Gastroesophageal sphincter (tissue), 4 donors: ENCODE measurements at regions not wholly inside any gene's neighbourhood (a gene's known extent, or its start where the extent isn't known, plus 50 kb on each side); places are given as distances from the start of the nearest gene placed in this dataset.

Experiments
- ATAC-seq: fragments of 150-250 bp; one replicate; pipeline ENCODE4 v1.9.1; 2016; ENCODE audit warnings: mild to moderate bottlenecking, moderate library complexity
- H3K27ac ChIP-seq, 4 donors: fragments of 200-600 bp; sonication (generic) in 3 of 4; 1 replicate in 3 of 4; 2 replicates in 1 of 4; pipeline ENCODE4 v1.5.1; 2016 to 2019
- H3K27me3 ChIP-seq: fragments of 200-600 bp; sonication (generic); one replicate; pipeline ENCODE4 v1.5.1; 2019
- H3K36me3 ChIP-seq, 2 donors: fragments of 200-600 bp; sonication (generic); one replicate each; pipeline ENCODE4 v1.5.1; 2019; ENCODE audit warnings: control low read depth in 1 of 2
- H3K4me1 ChIP-seq, 3 donors: fragments of 200-600 bp; sonication (generic); 1 replicate in 2 of 3; 2 replicates in 1 of 3; pipeline ENCODE4 v1.5.1; 2016 to 2019; ENCODE audit warnings: control low read depth in 2 of 3
- H3K4me3 ChIP-seq, 2 donors: fragments of 200-600 bp; sonication (generic); one replicate each; pipeline ENCODE4 v1.5.1; 2019; ENCODE audit warnings: mild to moderate bottlenecking in 1 of 2, moderate library complexity in 1 of 2
- H3K9me3 ChIP-seq, 3 donors: fragments of 200-600 bp; sonication (generic); one replicate each; pipeline ENCODE4 v1.5.1; 2017 to 2019; ENCODE audit warnings: control low read depth in 2 of 3
- EP300 ChIP-seq: sonication (generic); formaldehyde crosslinking; IDR thresholded peaks from one replicate; pipeline ENCODE4 v1.6.1; 2017; ENCODE audit warnings: antibody characterized with exemption, mild to moderate bottlenecking
- POLR2A ChIP-seq, 2 donors: fragments of 450-650 bp; IDR thresholded peaks; one replicate each; pipeline ENCODE4 v1.6.1; 2017; ENCODE audit warnings: antibody characterized with exemption in 2 of 2, mild to moderate bottlenecking in 2 of 2, moderate library complexity in 1 of 2
- POLR2AphosphoS5 ChIP-seq: sonication (generic); formaldehyde crosslinking; IDR thresholded peaks from one replicate; pipeline ENCODE4 v1.6.1; 2017; ENCODE audit warnings: antibody characterized with exemption
- WGBS, 2 donors: methylation state at CpG; one replicate each; pipeline ENCODE4 v1.1.5; 2018; ENCODE audit warnings: low coverage in 1 of 2; 5-methylcytosine and 5-hydroxymethylcytosine counted together
- TF ChIP-seq, protein P1 (sequence below), 4 experiments: fragments of 200-600 bp in 2 of 4; fragments of 450-650 bp in 2 of 4; sonication (generic) in 1 of 4; IDR thresholded peaks; one replicate each; pipeline ENCODE4 v1.5.1; 2017 to 2019; ENCODE audit warnings: antibody characterized with exemption in 4 of 4, mild to moderate bottlenecking in 2 of 4, moderate library complexity in 2 of 4

DNA sequence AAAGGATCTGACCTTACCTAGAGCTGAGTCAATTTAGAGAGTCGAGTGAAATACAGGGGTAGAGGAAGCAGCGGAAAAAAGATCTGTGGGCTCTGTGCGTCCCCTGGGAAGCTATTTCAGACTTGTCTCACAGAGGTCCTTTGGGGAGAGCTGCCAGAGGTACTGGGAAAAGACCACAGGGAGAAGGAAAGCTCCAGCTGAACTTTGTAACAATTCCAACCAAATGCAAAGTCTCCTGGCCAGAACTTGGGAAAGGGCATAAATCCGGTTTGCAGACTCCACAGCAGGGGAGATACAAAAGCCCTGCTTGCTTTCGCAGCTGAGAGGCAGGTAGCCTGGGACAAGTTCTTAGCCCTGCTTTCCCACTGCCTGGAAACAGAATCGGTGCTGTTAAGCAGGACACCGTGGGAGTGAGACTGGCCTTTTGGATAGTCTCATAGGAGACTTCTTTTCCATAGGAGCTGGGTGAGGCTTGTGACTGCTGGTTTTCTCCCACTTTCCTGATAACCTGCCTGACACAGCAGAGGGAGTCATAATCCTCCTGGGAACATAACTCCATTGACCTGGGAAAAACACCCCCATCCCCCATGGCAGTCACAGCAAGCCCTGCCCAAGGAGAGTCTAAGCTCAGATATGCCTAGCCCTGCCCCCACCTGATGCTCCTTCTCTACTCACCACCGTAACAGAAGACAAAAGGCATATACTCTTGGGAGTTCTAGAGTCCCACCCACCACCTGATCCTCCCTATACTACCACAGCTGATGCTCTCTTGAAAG, 926.2 kb downstream of the KCNMA1 start:
- H3K9me3 ChIP-seq, result peaks cover 0 to 12% (median 0%) of the 10 kb centered on the region in 3 donors
- TF ChIP-seq POLR2AphosphoS5 (no peak), POLR2A (IDR thresholded peaks at IDR 0.05) (no peak), EP300 (no peak)
- TF ChIP-seq, protein P1, sequence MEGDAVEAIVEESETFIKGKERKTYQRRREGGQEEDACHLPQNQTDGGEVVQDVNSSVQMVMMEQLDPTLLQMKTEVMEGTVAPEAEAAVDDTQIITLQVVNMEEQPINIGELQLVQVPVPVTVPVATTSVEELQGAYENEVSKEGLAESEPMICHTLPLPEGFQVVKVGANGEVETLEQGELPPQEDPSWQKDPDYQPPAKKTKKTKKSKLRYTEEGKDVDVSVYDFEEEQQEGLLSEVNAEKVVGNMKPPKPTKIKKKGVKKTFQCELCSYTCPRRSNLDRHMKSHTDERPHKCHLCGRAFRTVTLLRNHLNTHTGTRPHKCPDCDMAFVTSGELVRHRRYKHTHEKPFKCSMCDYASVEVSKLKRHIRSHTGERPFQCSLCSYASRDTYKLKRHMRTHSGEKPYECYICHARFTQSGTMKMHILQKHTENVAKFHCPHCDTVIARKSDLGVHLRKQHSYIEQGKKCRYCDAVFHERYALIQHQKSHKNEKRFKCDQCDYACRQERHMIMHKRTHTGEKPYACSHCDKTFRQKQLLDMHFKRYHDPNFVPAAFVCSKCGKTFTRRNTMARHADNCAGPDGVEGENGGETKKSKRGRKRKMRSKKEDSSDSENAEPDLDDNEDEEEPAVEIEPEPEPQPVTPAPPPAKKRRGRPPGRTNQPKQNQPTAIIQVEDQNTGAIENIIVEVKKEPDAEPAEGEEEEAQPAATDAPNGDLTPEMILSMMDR (IDR thresholded peaks at IDR 0.05), result no peak
- 45 to 82% methylated on average over 4 to 7 of the region's 8 CpGs for WGBS, 2 donors
- H3K4me3 ChIP-seq, result no peak overlapping the region
- H3K27me3 ChIP-seq, result no peaks in the 10 kb centered on the region
- no peak for ATAC-seq
- H3K27ac ChIP-seq, result no peak overlapping the region
- no peaks in the 10 kb centered on the region for H3K36me3 ChIP-seq
- H3K4me1 ChIP-seq, result no peaks in the 10 kb centered on the region

DNA sequence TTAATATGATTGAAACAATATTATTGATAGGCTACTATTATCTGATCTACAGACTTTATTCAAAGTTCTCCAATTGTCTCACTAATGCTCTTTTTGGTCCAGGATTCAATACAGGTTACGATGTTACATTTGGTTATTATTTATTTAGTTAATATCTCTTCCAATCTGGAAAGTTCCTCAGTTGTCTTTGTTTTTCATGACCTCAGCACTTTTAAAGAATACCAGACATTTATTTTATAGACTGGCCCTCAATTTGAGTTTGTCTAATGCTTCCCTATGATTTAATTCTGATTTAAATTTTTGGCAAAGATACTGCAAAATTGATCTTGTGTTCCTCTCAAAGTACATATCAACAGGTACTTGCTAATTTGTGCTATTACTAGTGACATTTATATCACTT, 937.4 kb downstream of the KCNMA1 start:
- Histone ChIP-seq H3K27me3 (no peaks in the 10 kb centered on the region), H3K4me1 (no peaks in the 10 kb centered on the region), H3K27ac (no peak overlapping the region), H3K4me3 (no peak overlapping the region), H3K36me3 (no peaks in the 10 kb centered on the region), H3K9me3 (peaks cover 0 to 9% (median 0%) of the 10 kb centered on the region in 3 donors)
- WGBS, 2 donors, result 90 to 95% methylated on average over 1 of the region's 1 CpG
- ATAC-seq, result no peak
- TF ChIP-seq, protein P1 (IDR thresholded peaks at IDR 0.05), result no peak
- TF ChIP-seq POLR2AphosphoS5 (no peak), EP300 (no peak), POLR2A (IDR thresholded peaks at IDR 0.05) (no peak)

DNA sequence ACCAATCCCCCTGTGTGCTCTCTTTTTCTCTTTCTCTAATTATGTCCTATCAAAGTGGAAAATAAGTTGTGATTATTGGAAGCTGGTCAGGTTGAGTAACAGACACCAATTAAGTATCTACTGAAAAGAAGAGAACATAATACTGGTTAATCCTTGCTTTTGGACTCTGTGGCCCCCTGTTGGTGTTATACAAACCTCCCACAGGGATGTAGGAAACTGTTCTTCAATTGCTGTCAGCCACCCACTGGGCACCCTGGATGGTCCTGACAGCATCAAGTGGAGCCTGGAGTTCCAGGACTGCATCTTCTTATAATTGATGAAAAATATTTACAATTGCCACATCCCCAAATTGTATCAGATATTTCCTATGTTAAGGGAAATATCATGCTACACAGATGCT, 939.7 kb downstream of the KCNMA1 start:
- Histone ChIP-seq H3K27me3 (no peaks in the 10 kb centered on the region), H3K36me3 (no peaks in the 10 kb centered on the region), H3K9me3 (peaks cover 0 to 9% (median 0%) of the 10 kb centered on the region in 3 donors), H3K27ac (no peak overlapping the region), H3K4me3 (no peak overlapping the region), H3K4me1 (no peaks in the 10 kb centered on the region)
- TF ChIP-seq EP300 (no peak), POLR2AphosphoS5 (no peak), POLR2A (IDR thresholded peaks at IDR 0.05) (no peak)
- TF ChIP-seq, protein P1 (IDR thresholded peaks at IDR 0.05), result no peak
- no peak for ATAC-seq

DNA sequence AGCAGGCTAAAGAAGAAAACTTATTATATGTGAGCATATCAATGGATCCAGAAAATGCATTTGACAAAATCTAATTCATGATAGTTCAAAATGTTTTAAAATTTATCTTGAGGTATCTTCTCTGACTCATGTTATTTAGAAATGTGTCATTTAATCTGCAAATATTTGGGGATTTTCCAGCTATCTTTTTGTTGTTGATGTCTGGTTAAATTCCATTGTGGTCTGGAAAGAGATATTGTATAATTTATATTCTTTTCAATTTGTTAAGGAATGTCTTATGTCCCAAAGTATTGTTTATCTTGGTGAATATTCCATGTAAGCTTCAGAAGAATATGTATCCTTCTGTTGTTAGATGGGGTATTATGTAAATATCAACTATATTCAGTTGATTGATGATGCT, 942.5 kb downstream of the KCNMA1 start:
- TF ChIP-seq POLR2A (IDR thresholded peaks at IDR 0.05) (no peak), EP300 (no peak), POLR2AphosphoS5 (no peak)
- TF ChIP-seq, protein P1 (IDR thresholded peaks at IDR 0.05), result no peak
- no peak overlapping the region for H3K4me3 ChIP-seq
- peaks cover 0 to 10% (median 0%) of the 10 kb centered on the region in 3 donors for H3K9me3 ChIP-seq
- no peaks in the 10 kb centered on the region for H3K36me3 ChIP-seq
- ATAC-seq, result no peak
- H3K4me1 ChIP-seq, result no peaks in the 10 kb centered on the region
- H3K27me3 ChIP-seq, result no peaks in the 10 kb centered on the region
- no peak overlapping the region for H3K27ac ChIP-seq

DNA sequence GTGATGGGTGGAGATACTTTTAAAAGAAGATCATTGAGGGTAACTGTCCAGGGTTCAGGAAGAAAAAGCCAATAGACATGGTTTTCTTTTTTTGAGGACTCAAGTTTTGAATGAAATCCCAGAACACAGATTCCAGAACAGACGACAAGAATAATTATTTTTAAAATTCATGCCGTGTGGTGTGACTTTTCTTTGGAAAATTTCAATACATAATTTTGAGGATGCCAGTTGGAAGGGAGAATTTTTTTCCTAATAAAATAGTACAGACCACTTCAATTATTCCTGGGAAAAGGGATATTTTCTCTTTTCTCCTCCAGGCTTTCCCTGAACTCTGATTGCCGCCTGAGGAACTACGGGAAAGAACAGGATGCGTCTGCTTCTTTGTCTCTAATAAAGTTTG, 951.4 kb downstream of the KCNMA1 start:
- no peak overlapping the region for H3K27ac ChIP-seq
- ATAC-seq, result no peak
- 67 to 81% methylated on average over 3 to 5 of the region's 5 CpGs for WGBS, 2 donors

More for the DNA sequence above, 951.4 kb downstream of the KCNMA1 start:
- TF ChIP-seq POLR2A (IDR thresholded peaks at IDR 0.05) (no peak), EP300 (no peak), POLR2AphosphoS5 (no peak)
- TF ChIP-seq, protein P1 (IDR thresholded peaks at IDR 0.05), result no peak
- no peaks in the 10 kb centered on the region for H3K27me3 ChIP-seq
- peaks cover 0 to 7% (median 0%) of the 10 kb centered on the region in 3 donors for H3K9me3 ChIP-seq
- no peak overlapping the region for H3K4me3 ChIP-seq
- no peaks in the 10 kb centered on the region for H3K4me1 ChIP-seq
- H3K36me3 ChIP-seq, result no peaks in the 10 kb centered on the region
